ENCODE measurements at regions not wholly inside any gene's neighbourhood (a gene's known extent, or its start where the extent isn't known, plus 50 kb on each side); places are given as distances from the start of the nearest gene placed in this dataset.

DNA sequence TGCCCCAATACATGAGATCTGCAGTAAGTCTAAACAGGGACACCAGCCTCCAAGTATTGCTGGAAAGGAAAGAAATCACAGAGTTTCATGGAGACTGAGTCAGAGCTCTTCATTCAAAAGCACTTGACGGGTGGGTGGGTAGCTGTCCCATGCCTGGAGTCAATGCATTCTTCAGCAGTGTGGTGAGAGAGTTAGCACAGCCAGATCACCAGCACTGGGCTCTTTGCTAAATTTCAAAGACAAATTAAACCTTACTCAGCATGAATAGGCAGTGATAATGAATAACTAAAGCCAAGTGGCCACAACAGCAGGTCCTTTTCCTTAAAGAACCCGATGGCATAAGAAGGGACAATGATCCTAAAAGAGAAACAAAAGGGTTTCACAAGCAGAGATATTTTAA is 192.4 kb downstream of the ACTL7B start:
- H3K27me3 ChIP-seq (ENCODE audit: low read depth, low read length), result no peaks in the 10 kb centered on the region
- H3K36me3 ChIP-seq (ENCODE audit: control insufficient read depth in 1 of 2, insufficient read depth in 2 of 2, low read length in 2 of 2), result no peaks in the 10 kb centered on the region
- no peaks in the 10 kb centered on the region for H3K4me1 ChIP-seq (ENCODE audit: control insufficient read depth in 1 of 2, insufficient read depth in 2 of 2, low read length in 2 of 2)
- H3K27ac ChIP-seq (ENCODE audit: low read length), result no peak overlapping the region
- peaks cover 0 to 17% of the 10 kb centered on the region in 2 donors for H3K9me3 ChIP-seq (ENCODE audit: control insufficient read depth in 1 of 2, low read length in 2 of 2)
- no peak overlapping the region for H3K4me3 ChIP-seq (ENCODE audit: low read depth in 1 of 2, low read length in 2 of 2)

DNA sequence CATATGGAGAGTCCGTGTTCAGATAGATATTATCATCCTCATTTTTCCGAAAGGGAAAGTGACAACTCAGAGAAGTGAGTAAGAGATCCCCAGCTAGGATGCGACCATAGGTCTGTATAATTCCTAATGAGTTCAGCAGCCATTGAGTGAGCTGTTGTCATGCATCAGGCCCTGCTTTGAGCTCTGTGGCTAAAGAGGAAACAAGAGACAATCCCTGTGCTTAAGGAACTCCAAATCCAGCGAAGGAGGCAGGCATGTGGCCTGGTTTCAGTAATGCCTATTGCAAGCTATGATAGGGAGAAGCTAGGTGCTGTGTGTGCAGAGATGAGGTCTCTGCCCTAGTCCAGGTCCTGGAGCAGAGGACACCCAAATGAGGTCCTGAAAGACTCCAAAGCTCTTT is 192.8 kb downstream of the ACTL7B start:
- Histone ChIP-seq H3K4me3 (ENCODE audit: low read depth in 1 of 2, low read length in 2 of 2) (no peak overlapping the region), H3K4me1 (ENCODE audit: control insufficient read depth in 1 of 2, insufficient read depth in 2 of 2, low read length in 2 of 2) (no peaks in the 10 kb centered on the region), H3K27me3 (ENCODE audit: low read depth, low read length) (no peaks in the 10 kb centered on the region), H3K36me3 (ENCODE audit: control insufficient read depth in 1 of 2, insufficient read depth in 2 of 2, low read length in 2 of 2) (no peaks in the 10 kb centered on the region), H3K9me3 (ENCODE audit: control insufficient read depth in 1 of 2, low read length in 2 of 2) (peaks cover 0 to 18% of the 10 kb centered on the region in 2 donors), H3K27ac (ENCODE audit: low read length) (no peak overlapping the region)

- no peak overlapping the region for H3K27ac ChIP-seq (ENCODE audit: low read length)
- no peak overlapping the region for H3K4me3 ChIP-seq (ENCODE audit: low read depth in 1 of 2, low read length in 2 of 2)
- no peaks in the 10 kb centered on the region for H3K36me3 ChIP-seq (ENCODE audit: control insufficient read depth in 1 of 2, insufficient read depth in 2 of 2, low read length in 2 of 2)
Observed at GRCh38 chr9:108662091-108662875, 193.5 kb downstream of the ACTL7B start.

DNA sequence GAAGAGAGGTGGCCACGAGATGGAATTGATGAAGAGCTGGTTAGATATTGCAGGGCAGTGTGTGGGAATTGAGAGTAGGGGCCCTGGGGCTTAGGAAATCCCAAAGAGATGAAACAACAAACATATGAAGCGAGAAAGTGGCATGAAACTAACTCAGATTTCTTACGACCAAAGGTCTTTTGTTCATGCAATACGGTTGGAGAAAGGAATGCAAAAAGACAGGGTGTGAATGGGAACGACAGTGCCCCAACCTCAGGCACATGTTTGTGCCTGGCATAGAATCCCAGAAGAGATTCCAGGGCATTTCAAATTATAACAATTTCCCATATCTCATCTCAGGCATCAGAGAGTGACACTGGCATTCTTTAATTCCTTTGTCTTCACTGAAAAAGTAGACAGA is 199.2 kb downstream of the ACTL7B start:
- Histone ChIP-seq H3K27me3 (ENCODE audit: low read depth, low read length) (no peaks in the 10 kb centered on the region), H3K9me3 (ENCODE audit: control insufficient read depth in 1 of 2, low read length in 2 of 2) (peaks cover 0 to 18% of the 10 kb centered on the region in 2 donors), H3K36me3 (ENCODE audit: control insufficient read depth in 1 of 2, insufficient read depth in 2 of 2, low read length in 2 of 2) (no peaks in the 10 kb centered on the region), H3K27ac (ENCODE audit: low read length) (no peak overlapping the region), H3K4me1 (ENCODE audit: control insufficient read depth in 1 of 2, insufficient read depth in 2 of 2, low read length in 2 of 2) (no peaks in the 10 kb centered on the region), H3K4me3 (ENCODE audit: low read depth in 1 of 2, low read length in 2 of 2) (no peak overlapping the region)

More at GRCh38 chr9:108662091-108662875, 193.5 kb downstream of the ACTL7B start:
- peaks cover 0 to 18% of the 10 kb centered on the region in 2 donors for H3K9me3 ChIP-seq (ENCODE audit: control insufficient read depth in 1 of 2, low read length in 2 of 2)
- H3K27me3 ChIP-seq (ENCODE audit: low read depth, low read length), result no peaks in the 10 kb centered on the region
- no peaks in the 10 kb centered on the region for H3K4me1 ChIP-seq (ENCODE audit: control insufficient read depth in 1 of 2, insufficient read depth in 2 of 2, low read length in 2 of 2)

DNA sequence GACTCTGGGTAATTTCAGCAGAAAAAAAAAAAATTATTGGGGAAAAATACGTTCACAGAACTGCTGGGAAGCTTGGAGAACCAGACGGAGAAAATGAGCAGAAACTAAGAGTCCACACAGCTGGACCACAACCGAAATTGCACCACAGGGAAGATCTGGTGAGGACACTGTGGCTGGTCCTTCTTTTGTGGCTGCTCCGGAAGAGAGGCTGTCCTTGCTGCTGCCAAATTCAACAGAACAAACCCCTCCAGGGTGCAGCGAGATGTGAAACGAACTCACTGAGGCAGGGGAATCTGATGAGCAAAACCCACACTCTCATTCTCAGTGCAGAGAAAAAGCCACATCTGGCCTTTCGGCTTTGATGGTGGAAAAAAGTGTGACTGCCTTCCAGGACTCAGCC is 200.0 kb downstream of the ACTL7B start:
- Histone ChIP-seq H3K4me1 (ENCODE audit: control insufficient read depth in 1 of 2, insufficient read depth in 2 of 2, low read length in 2 of 2) (no peaks in the 10 kb centered on the region), H3K36me3 (ENCODE audit: control insufficient read depth in 1 of 2, insufficient read depth in 2 of 2, low read length in 2 of 2) (no peaks in the 10 kb centered on the region), H3K27ac (ENCODE audit: low read length) (no peak overlapping the region), H3K9me3 (ENCODE audit: control insufficient read depth in 1 of 2, low read length in 2 of 2) (peaks cover 0 to 18% of the 10 kb centered on the region in 2 donors), H3K27me3 (ENCODE audit: low read depth, low read length) (no peaks in the 10 kb centered on the region), H3K4me3 (ENCODE audit: low read depth in 1 of 2, low read length in 2 of 2) (no peak overlapping the region)

- H3K9me3 ChIP-seq (ENCODE audit: control insufficient read depth in 1 of 2, low read length in 2 of 2), result peaks cover 0 to 11% of the 10 kb centered on the region in 2 donors
- no peak overlapping the region for H3K4me3 ChIP-seq (ENCODE audit: low read depth in 1 of 2, low read length in 2 of 2)
- no peaks in the 10 kb centered on the region for H3K27me3 ChIP-seq (ENCODE audit: low read depth, low read length)
- H3K4me1 ChIP-seq (ENCODE audit: control insufficient read depth in 1 of 2, insufficient read depth in 2 of 2, low read length in 2 of 2), result no peaks in the 10 kb centered on the region
- no peaks in the 10 kb centered on the region for H3K36me3 ChIP-seq (ENCODE audit: control insufficient read depth in 1 of 2, insufficient read depth in 2 of 2, low read length in 2 of 2)
- H3K27ac ChIP-seq (ENCODE audit: low read length), result no peak overlapping the region
Observed at GRCh38 chr9:108654566-108654965, 201.2 kb downstream of the ACTL7B start.

DNA sequence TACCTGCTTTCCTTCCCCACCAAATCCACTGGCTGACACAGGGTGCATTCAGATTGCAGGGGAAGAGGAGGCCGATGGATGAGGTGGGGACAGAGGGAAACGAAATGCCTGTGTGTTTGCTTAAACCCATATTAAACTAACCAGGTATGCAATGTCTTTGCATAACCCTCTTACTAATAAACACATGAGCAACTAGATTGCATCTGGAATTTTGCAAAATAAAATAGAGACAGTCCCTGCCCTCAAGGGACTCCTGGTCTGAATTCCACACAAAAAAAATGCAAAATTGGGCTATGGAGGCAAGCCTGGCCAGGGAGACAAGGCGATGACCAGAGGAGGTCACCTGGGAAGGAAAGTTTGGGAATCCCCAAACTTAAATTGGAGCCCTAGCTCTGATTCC is 202.9 kb downstream of the ACTL7B start:
- no peak overlapping the region for H3K27ac ChIP-seq (ENCODE audit: low read length)
- H3K27me3 ChIP-seq (ENCODE audit: low read depth, low read length), result no peaks in the 10 kb centered on the region
- no peaks in the 10 kb centered on the region for H3K9me3 ChIP-seq (ENCODE audit: control insufficient read depth in 1 of 2, low read length in 2 of 2)

DNA sequence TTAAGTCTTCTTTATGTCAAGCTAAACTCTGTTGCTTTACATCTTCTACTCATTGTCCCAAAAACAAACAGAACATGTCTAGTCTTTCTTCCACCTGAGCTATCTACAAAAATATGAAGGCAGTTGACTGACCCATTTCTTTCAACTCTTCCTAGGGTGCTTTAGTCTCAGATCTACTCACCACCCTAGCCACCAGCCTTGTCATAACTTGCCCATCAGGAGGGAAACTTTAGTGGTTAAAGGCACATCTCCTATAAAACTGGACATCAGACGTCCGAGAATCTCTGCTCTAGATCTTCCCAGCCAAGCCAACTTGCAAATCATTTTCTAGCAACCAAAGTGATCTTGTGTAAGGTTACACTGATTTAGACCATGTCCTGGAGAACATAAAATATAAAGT is 205.0 kb downstream of the ACTL7B start:
- Histone ChIP-seq H3K9me3 (ENCODE audit: control insufficient read depth in 1 of 2, low read length in 2 of 2) (no peaks in the 10 kb centered on the region), H3K4me3 (ENCODE audit: low read depth in 1 of 2, low read length in 2 of 2) (no peak overlapping the region), H3K4me1 (ENCODE audit: control insufficient read depth in 1 of 2, insufficient read depth in 2 of 2, low read length in 2 of 2) (no peaks in the 10 kb centered on the region), H3K36me3 (ENCODE audit: control insufficient read depth in 1 of 2, insufficient read depth in 2 of 2, low read length in 2 of 2) (no peaks in the 10 kb centered on the region), H3K27me3 (ENCODE audit: low read depth, low read length) (no peaks in the 10 kb centered on the region), H3K27ac (ENCODE audit: low read length) (no peak overlapping the region)

More for the DNA sequence above, 202.9 kb downstream of the ACTL7B start:
- Histone ChIP-seq H3K4me3 (ENCODE audit: low read depth in 1 of 2, low read length in 2 of 2) (no peak overlapping the region), H3K4me1 (ENCODE audit: control insufficient read depth in 1 of 2, insufficient read depth in 2 of 2, low read length in 2 of 2) (no peaks in the 10 kb centered on the region), H3K36me3 (ENCODE audit: control insufficient read depth in 1 of 2, insufficient read depth in 2 of 2, low read length in 2 of 2) (no peaks in the 10 kb centered on the region)

DNA sequence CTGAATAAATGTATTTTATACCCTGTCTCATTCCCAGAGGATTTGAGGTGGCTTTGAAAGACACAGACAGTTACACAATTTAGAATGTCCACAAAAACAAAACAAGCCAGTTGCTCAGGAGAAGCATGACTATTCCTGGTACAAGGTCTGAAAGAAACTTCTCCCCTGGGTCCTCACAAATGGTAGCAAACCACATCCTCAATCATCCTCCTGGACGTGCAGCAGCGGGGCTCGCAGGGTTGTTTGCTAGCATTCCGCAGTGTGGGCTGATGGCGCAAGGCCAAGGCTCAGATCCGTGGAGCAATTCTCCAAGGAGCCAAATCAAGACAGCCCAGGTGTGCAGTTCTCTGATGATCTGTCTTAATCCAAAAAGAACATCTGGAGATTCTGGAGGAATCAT is 210.3 kb downstream of the ACTL7B start:
- no peaks in the 10 kb centered on the region for H3K4me1 ChIP-seq (ENCODE audit: control insufficient read depth in 1 of 2, insufficient read depth in 2 of 2, low read length in 2 of 2)
- H3K27me3 ChIP-seq (ENCODE audit: low read depth, low read length), result no peaks in the 10 kb centered on the region
- no peaks in the 10 kb centered on the region for H3K36me3 ChIP-seq (ENCODE audit: control insufficient read depth in 1 of 2, insufficient read depth in 2 of 2, low read length in 2 of 2)
- H3K4me3 ChIP-seq (ENCODE audit: low read depth in 1 of 2, low read length in 2 of 2), result no peak overlapping the region
- H3K27ac ChIP-seq (ENCODE audit: low read length), result no peak overlapping the region
- no peaks in the 10 kb centered on the region for H3K9me3 ChIP-seq (ENCODE audit: control insufficient read depth in 1 of 2, low read length in 2 of 2)

DNA sequence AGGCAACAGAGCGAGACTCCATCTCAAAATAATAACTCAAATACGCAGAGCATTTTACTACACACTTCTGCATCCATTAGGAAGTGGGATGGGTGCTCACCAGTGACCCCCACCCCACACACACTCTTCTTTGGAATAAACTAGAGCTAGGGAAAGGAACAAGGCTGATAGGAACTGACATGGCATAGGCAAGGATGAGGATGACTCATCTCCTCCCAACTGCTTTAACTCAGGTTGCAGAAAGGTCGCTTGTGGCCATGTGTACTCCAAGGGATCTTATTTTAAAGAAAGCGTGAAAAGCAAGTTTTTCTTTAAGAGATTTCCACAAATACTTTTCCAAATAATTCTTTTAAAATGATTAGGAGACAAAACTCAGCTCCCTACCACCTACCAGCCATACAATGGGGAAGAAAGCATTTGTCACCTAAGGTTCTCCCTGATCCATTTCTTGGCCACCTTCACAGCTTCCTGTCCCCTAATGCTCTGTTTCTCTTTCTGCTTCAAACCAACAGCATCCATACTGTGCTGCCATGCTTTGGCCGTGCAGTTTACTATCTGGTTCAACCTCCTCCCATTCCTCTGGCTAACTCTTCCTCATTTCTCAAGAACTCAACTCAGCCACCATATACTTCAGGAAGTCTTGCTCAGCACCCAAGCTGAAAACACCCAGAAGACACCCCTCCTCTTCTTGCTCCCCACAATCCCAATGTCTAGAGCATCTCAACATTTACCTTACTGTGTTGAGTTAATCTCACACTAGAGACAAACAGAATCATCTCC is 211.9 kb downstream of the ACTL7B start:
- no peak overlapping the region for H3K4me3 ChIP-seq (ENCODE audit: low read depth in 1 of 2, low read length in 2 of 2)
- H3K36me3 ChIP-seq (ENCODE audit: control insufficient read depth in 1 of 2, insufficient read depth in 2 of 2, low read length in 2 of 2), result no peaks in the 10 kb centered on the region
- H3K9me3 ChIP-seq (ENCODE audit: control insufficient read depth in 1 of 2, low read length in 2 of 2), result no peaks in the 10 kb centered on the region
- H3K27me3 ChIP-seq (ENCODE audit: low read depth, low read length), result no peaks in the 10 kb centered on the region
- no peak overlapping the region for H3K27ac ChIP-seq (ENCODE audit: low read length)
- no peaks in the 10 kb centered on the region for H3K4me1 ChIP-seq (ENCODE audit: control insufficient read depth in 1 of 2, insufficient read depth in 2 of 2, low read length in 2 of 2)

DNA sequence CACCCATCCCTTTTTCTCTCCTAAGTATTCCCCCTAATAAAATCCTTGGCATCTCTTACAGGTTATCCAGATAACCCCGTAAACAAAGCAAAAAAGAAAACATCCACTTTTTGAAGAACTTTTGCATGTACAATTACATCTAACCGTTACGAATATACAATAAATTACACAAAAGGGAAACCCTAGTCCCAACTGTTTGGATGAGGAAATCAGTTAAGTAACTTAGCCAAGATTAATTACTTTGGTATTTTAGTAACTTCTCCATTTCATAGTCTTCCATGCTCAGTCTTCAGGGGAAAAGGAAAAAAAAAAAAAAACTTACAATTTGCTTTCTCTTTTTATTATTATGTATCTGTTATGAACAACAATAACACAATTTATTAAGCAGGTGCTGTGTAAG is 212.9 kb downstream of the ACTL7B start:
- Histone ChIP-seq H3K36me3 (ENCODE audit: control insufficient read depth in 1 of 2, insufficient read depth in 2 of 2, low read length in 2 of 2) (no peaks in the 10 kb centered on the region), H3K4me1 (ENCODE audit: control insufficient read depth in 1 of 2, insufficient read depth in 2 of 2, low read length in 2 of 2) (no peaks in the 10 kb centered on the region), H3K27ac (ENCODE audit: low read length) (no peak overlapping the region), H3K27me3 (ENCODE audit: low read depth, low read length) (no peaks in the 10 kb centered on the region), H3K9me3 (ENCODE audit: control insufficient read depth in 1 of 2, low read length in 2 of 2) (no peaks in the 10 kb centered on the region), H3K4me3 (ENCODE audit: low read depth in 1 of 2, low read length in 2 of 2) (no peak overlapping the region)
